Activated CD8-positive, alpha-beta T cell treated with anti-CD3 and anti-CD28 coated beads, Interleukin-2, amount 10 ng/mL, durations not matched to agents 7 days and 5 days (primary cell): ENCODE measurements at regions not wholly inside any gene's neighbourhood (a gene's known extent, or its start where the extent isn't known, plus 50 kb on each side); places are given as distances from the start of the nearest gene placed in this dataset.

ENCODE experiments used
- ATAC-seq: fragments of 150-1000 bp; cut with Tn5 transposase; one replicate; pipeline ENCODE4 v1.10.0; 2021; ENCODE audit warnings: moderate library complexity
- CTCF ChIA-PET: fragments of 350-600 bp; sonication (Branson Sonifier 250); formaldehyde crosslinking; loops from one replicate; lab custom pipeline; 2021; ENCODE audit warnings: antibody characterized with exemption; lab: Charles Lee
- POLR2A ChIA-PET: fragments of 350-600 bp; sonication (Branson Sonifier 250); formaldehyde crosslinking; loops from one replicate; lab custom pipeline; 2021; ENCODE audit warnings: antibody characterized with exemption; lab: Charles Lee
- DNase-seq: peaks from one replicate; pipeline ENCODE4 v3.0.0-alpha.2; 2020
- H3K27ac Mint-ChIP-seq: one replicate; pipeline ENCODE4 v1.8.0; 2021; ENCODE audit warnings: mild to moderate bottlenecking, mixed read lengths
- H3K27me3 Mint-ChIP-seq: one replicate; pipeline ENCODE4 v1.8.0; 2021; ENCODE audit warnings: low read depth, mixed read lengths
- H3K36me3 Mint-ChIP-seq: one replicate; pipeline ENCODE4 v1.8.0; 2021; ENCODE audit warnings: low read depth, mixed read lengths
- H3K4me1 Mint-ChIP-seq: one replicate; pipeline ENCODE4 v1.8.0; 2021; ENCODE audit warnings: low read depth, mixed read lengths
- H3K4me3 Mint-ChIP-seq: one replicate; pipeline ENCODE4 v1.8.0; 2021; ENCODE audit warnings: mild to moderate bottlenecking, mixed read lengths
- H3K9me3 Mint-ChIP-seq: one replicate; pipeline ENCODE4 v1.8.0; 2022; ENCODE audit warnings: mixed read lengths; ENCODE audit not compliant: insufficient read depth

GRCh38 chr11:129324533-129325175 is 51.0 kb upstream of the BARX2 start:
- Mint-ChIP-seq H3K4me1 (no peaks in the 10 kb centered on the region), H3K27me3 (peaks cover 6% of the 10 kb centered on the region), H3K27ac (no peak overlapping the region), H3K36me3 (no peaks in the 10 kb centered on the region), H3K9me3 (no peaks in the 10 kb centered on the region), H3K4me3 (no peak overlapping the region)
- ATAC-seq (no peak), DNase-seq (no peak)
- ChIA-PET POLR2A (no interaction called here), CTCF (no interaction called here)

- peaks cover 6% of the 10 kb centered on the region for H3K27me3 Mint-ChIP-seq
- H3K36me3 Mint-ChIP-seq = no peaks in the 10 kb centered on the region
- no peak overlapping the region for H3K27ac Mint-ChIP-seq
- H3K9me3 Mint-ChIP-seq = no peaks in the 10 kb centered on the region
- ChIA-PET POLR2A (no interaction called here), CTCF (interaction anchor here (2.2 kb wide), 1 partner anchor 8 kb away, joined by 4 read pairs; no protein-coding TSS in a partner anchor)
- ATAC-seq (no peak), DNase-seq (no peak)
- H3K4me3 Mint-ChIP-seq = no peak overlapping the region
- no peaks in the 10 kb centered on the region for H3K4me1 Mint-ChIP-seq
Measured at GRCh38 chr11:129323896-129324502, 51.6 kb upstream of the BARX2 start.

- H3K9me3 Mint-ChIP-seq = no peaks in the 10 kb centered on the region
- POLR2A ChIA-PET = no interaction called here
- H3K27ac Mint-ChIP-seq = no peak overlapping the region
- ATAC-seq = no peak
- CTCF ChIA-PET = interaction anchor here (2.2 kb wide), 1 partner anchor 9 kb away, joined by 4 read pairs; no protein-coding TSS in a partner anchor
- DNase-seq = no peak
- H3K36me3 Mint-ChIP-seq = no peaks in the 10 kb centered on the region
- no peak overlapping the region for H3K4me3 Mint-ChIP-seq
- no peaks in the 10 kb centered on the region for H3K4me1 Mint-ChIP-seq
- H3K27me3 Mint-ChIP-seq = peaks cover 4% of the 10 kb centered on the region
Measured at GRCh38 chr11:129322941-129323340, 52.7 kb upstream of the BARX2 start.

GRCh38 chr11:129321076-129321475 is 54.6 kb upstream of the BARX2 start:
- Mint-ChIP-seq H3K4me1 (no peaks in the 10 kb centered on the region), H3K36me3 (no peaks in the 10 kb centered on the region), H3K27me3 (peaks cover 4% of the 10 kb centered on the region), H3K4me3 (no peak overlapping the region), H3K9me3 (no peaks in the 10 kb centered on the region), H3K27ac (no peak overlapping the region)
- CTCF ChIA-PET = no interaction called here
- POLR2A ChIA-PET = interaction anchor here (0.6 kb wide), 1 partner anchor 247 kb away, joined by 3 read pairs; no protein-coding TSS in a partner anchor
- ATAC-seq (no peak), DNase-seq (no peak)

GRCh38 chr11:129320494-129320893 is 55.2 kb upstream of the BARX2 start:
- Mint-ChIP-seq H3K4me1 (no peaks in the 10 kb centered on the region), H3K27ac (no peak overlapping the region), H3K4me3 (no peak overlapping the region), H3K27me3 (peaks cover 4% of the 10 kb centered on the region), H3K36me3 (no peaks in the 10 kb centered on the region), H3K9me3 (no peaks in the 10 kb centered on the region)
- ChIA-PET CTCF (no interaction called here), POLR2A (interaction anchor here (0.6 kb wide), 2 partner anchors 180 to 247 kb away, joined by 3 read pairs; no protein-coding TSS in a partner anchor)
- ATAC-seq = no peak
- DNase-seq = no peak

- DNase-seq = no peak
- no peak for ATAC-seq
Measured at GRCh38 chr11:129319751-129320150, 55.9 kb upstream of the BARX2 start.

GRCh38 chr11:129319201-129319600 is 56.4 kb upstream of the BARX2 start:
- H3K27ac Mint-ChIP-seq = no peak overlapping the region
- peaks cover 4% of the 10 kb centered on the region for H3K27me3 Mint-ChIP-seq
- no peaks in the 10 kb centered on the region for H3K9me3 Mint-ChIP-seq
- ATAC-seq (no peak), DNase-seq (no peak)
- H3K4me3 Mint-ChIP-seq = no peak overlapping the region
- CTCF ChIA-PET = interaction anchor here (1.0 kb wide), 1 partner anchor 13 kb away, joined by 4 read pairs; no protein-coding TSS in a partner anchor
- no peaks in the 10 kb centered on the region for H3K36me3 Mint-ChIP-seq
- no peaks in the 10 kb centered on the region for H3K4me1 Mint-ChIP-seq
- POLR2A ChIA-PET = no interaction called here

More at GRCh38 chr11:129319751-129320150, 55.9 kb upstream of the BARX2 start:
- ChIA-PET POLR2A (no interaction called here), CTCF (no interaction called here)
- H3K4me3 Mint-ChIP-seq = no peak overlapping the region
- H3K9me3 Mint-ChIP-seq = no peaks in the 10 kb centered on the region
- H3K4me1 Mint-ChIP-seq = no peaks in the 10 kb centered on the region
- peaks cover 4% of the 10 kb centered on the region for H3K27me3 Mint-ChIP-seq
- no peak overlapping the region for H3K27ac Mint-ChIP-seq
- H3K36me3 Mint-ChIP-seq = no peaks in the 10 kb centered on the region

GRCh38 chr11:129317571-129317970 is 58.1 kb upstream of the BARX2 start:
- Mint-ChIP-seq H3K4me1 (no peaks in the 10 kb centered on the region), H3K27me3 (no peaks in the 10 kb centered on the region), H3K27ac (no peak overlapping the region), H3K9me3 (no peaks in the 10 kb centered on the region), H3K36me3 (no peaks in the 10 kb centered on the region), H3K4me3 (no peak overlapping the region)
- no peak for ATAC-seq
- DNase-seq = no peak
- POLR2A ChIA-PET = no interaction called here
- CTCF ChIA-PET = no interaction called here

GRCh38 chr11:129316781-129317180 is 58.9 kb upstream of the BARX2 start:
- ChIA-PET CTCF (interaction anchor here (1.0 kb wide), 1 partner anchor 15 kb away, joined by 3 read pairs; no protein-coding TSS in a partner anchor), POLR2A (no interaction called here)
- H3K36me3 Mint-ChIP-seq = no peaks in the 10 kb centered on the region
- H3K4me1 Mint-ChIP-seq = no peaks in the 10 kb centered on the region
- H3K4me3 Mint-ChIP-seq = no peak overlapping the region
- DNase-seq (no peak), ATAC-seq (no peak)
- H3K27ac Mint-ChIP-seq = no peak overlapping the region
- H3K9me3 Mint-ChIP-seq = no peaks in the 10 kb centered on the region
- no peaks in the 10 kb centered on the region for H3K27me3 Mint-ChIP-seq

GRCh38 chr11:129315781-129316579 is 59.7 kb upstream of the BARX2 start:
- no peak for ATAC-seq
- Mint-ChIP-seq H3K9me3 (no peaks in the 10 kb centered on the region), H3K27me3 (no peaks in the 10 kb centered on the region), H3K27ac (no peak overlapping the region), H3K36me3 (no peaks in the 10 kb centered on the region), H3K4me1 (no peaks in the 10 kb centered on the region), H3K4me3 (no peak overlapping the region)
- ChIA-PET CTCF (interaction anchor here (1.0 kb wide), 1 partner anchor 16 kb away, joined by 3 read pairs; no protein-coding TSS in a partner anchor), POLR2A (no interaction called here)
- no peak for DNase-seq

- H3K4me1 Mint-ChIP-seq = no peaks in the 10 kb centered on the region
- DNase-seq (no peak), ATAC-seq (no peak)
- H3K27me3 Mint-ChIP-seq = no peaks in the 10 kb centered on the region
- POLR2A ChIA-PET = no interaction called here
- CTCF ChIA-PET = no interaction called here
- no peaks in the 10 kb centered on the region for H3K9me3 Mint-ChIP-seq
- no peaks in the 10 kb centered on the region for H3K36me3 Mint-ChIP-seq
- no peak overlapping the region for H3K4me3 Mint-ChIP-seq
- no peak overlapping the region for H3K27ac Mint-ChIP-seq
Measured at GRCh38 chr11:129314371-129314770, 61.3 kb upstream of the BARX2 start.
